NT2/D1 (cell line): ENCODE measurements at regions not wholly inside any gene's neighbourhood (a gene's known extent, or its start where the extent isn't known, plus 50 kb on each side); places are given as distances from the start of the nearest gene placed in this dataset.

Source experiments
- SUZ12 ChIP-seq: IDR thresholded peaks from 2 replicates; pipeline ENCODE4 v1.6.1; 2011; ENCODE audit not compliant: insufficient read length, insufficient read depth; ENCODE audit errors: extremely low read depth
- ZNF274 ChIP-seq: IDR thresholded peaks from 2 replicates; pipeline ENCODE4 v1.6.1; 2011; ENCODE audit warnings: mild to moderate bottlenecking, low read depth, low read length

DNA sequence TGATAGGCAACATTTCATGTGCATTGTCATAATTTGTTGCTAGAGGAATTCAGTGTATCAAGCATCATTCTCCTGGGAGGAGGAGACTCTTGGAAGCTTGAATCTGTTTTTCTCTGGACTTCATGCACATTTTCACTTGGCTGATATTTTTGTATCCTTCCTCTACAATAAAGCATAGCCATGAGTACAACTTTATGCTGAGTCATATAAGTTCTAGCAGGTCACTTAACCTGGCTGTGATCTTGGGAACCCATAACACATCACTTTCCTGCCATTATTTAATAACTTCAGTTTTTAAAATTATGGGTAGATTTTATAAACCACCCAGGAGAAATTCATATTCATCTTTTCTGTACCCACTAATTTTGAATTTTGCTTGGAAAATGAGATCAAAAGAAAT is 203.0 kb upstream of the CD96 start:
- TF ChIP-seq ZNF274 (no peak), SUZ12 (no peak)
